GM04504 (cell line): ENCODE measurements at regions not wholly inside any gene's neighbourhood (a gene's known extent, or its start where the extent isn't known, plus 50 kb on each side); places are given as distances from the start of the nearest gene placed in this dataset.

Experiments used
- DNase-seq: peaks from one replicate; pipeline ENCODE4 v3.0.0-alpha.2; 2012; ENCODE audit warnings: low read depth

- DNase-seq: no peak
Observed at GRCh38 chr19:27691991-27692390, 1521.0 kb downstream of the UQCRFS1 start.

GRCh38 chr19:27689734-27690241 lies 1523.2 kb downstream of the UQCRFS1 start:
- no peak for DNase-seq

- no peak for DNase-seq
Observed at GRCh38 chr19:27684293-27684692, 1528.7 kb downstream of the UQCRFS1 start.

- no peak for DNase-seq
Observed at GRCh38 chr19:27681972-27682371, 1531.0 kb downstream of the UQCRFS1 start.

GRCh38 chr19:27679905-27680304 lies 1533.0 kb downstream of the UQCRFS1 start:
- no peak for DNase-seq

- no peak for DNase-seq
Observed at GRCh38 chr19:27679399-27679798, 1533.6 kb downstream of the UQCRFS1 start.

- DNase-seq: no peak
Observed at GRCh38 chr19:27676877-27677276, 1536.1 kb downstream of the UQCRFS1 start.

- DNase-seq: no peak
Observed at GRCh38 chr19:27676334-27676733, 1536.6 kb downstream of the UQCRFS1 start.

- no peak for DNase-seq
Observed at GRCh38 chr19:27675771-27676170, 1537.2 kb downstream of the UQCRFS1 start.

- DNase-seq: no peak
Observed at GRCh38 chr19:27674701-27675100, 1538.2 kb downstream of the UQCRFS1 start.

- no peak for DNase-seq
Observed at GRCh38 chr19:27673986-27674385, 1539.0 kb downstream of the UQCRFS1 start.

- no peak for DNase-seq
Observed at GRCh38 chr19:27672309-27673047, 1540.5 kb downstream of the UQCRFS1 start.

- no peak for DNase-seq
Observed at GRCh38 chr19:27671876-27672275, 1541.1 kb downstream of the UQCRFS1 start.

GRCh38 chr19:27660428-27660827 lies 1552.5 kb downstream of the UQCRFS1 start:
- no peak for DNase-seq

- no peak for DNase-seq
Observed at GRCh38 chr19:27657271-27658051, 1555.5 kb downstream of the UQCRFS1 start.

- no peak for DNase-seq
Observed at GRCh38 chr19:27654266-27654990, 1558.5 kb downstream of the UQCRFS1 start.

GRCh38 chr19:27652796-27653195 lies 1560.2 kb downstream of the UQCRFS1 start:
- DNase-seq: no peak

- DNase-seq: no peak
Observed at GRCh38 chr19:27652281-27652680, 1560.7 kb downstream of the UQCRFS1 start.

- no peak for DNase-seq
Observed at GRCh38 chr19:27647423-27647822, 1565.5 kb downstream of the UQCRFS1 start.

- DNase-seq: no peak
Observed at GRCh38 chr19:27635401-27635800, 1577.5 kb downstream of the UQCRFS1 start.

GRCh38 chr19:27618006-27618405 lies 1594.9 kb downstream of the UQCRFS1 start:
- no peak for DNase-seq

- no peak for DNase-seq
Observed at GRCh38 chr19:27580906-27581305, 1632.0 kb downstream of the UQCRFS1 start.
